ENCODE measurements at regions not wholly inside any gene's neighbourhood (a gene's known extent, or its start where the extent isn't known, plus 50 kb on each side); places are given as distances from the start of the nearest gene placed in this dataset.

- CTCF ChIA-PET: interaction anchor here (1.2 kb wide), 1 partner anchor 16 kb away, joined by 6 read pairs; no protein-coding TSS in a partner anchor
- no peak for TF ChIP-seq CTCF (conservative IDR thresholded peaks at IDR 0.05; ENCODE audit: low read depth)
Observed at GRCh38 chr13:97520061-97520460, 86.1 kb downstream of the RAP2A start.

GRCh38 chr13:97520866-97521265 lies 86.9 kb downstream of the RAP2A start:
- H3K27ac ChIP-seq: no peak overlapping the region
- DNase-seq (ENCODE audit: low spot score): no peak
- ChIA-PET CTCF (interaction anchor here (0.6 to 1.2 kb wide), 2 partner anchors 17 to 59 kb away, joined by 3 to 6 read pairs; no protein-coding TSS in a partner anchor), POLR2A (ENCODE audit: low non-redundant PET) (no interaction called here)
- no peak for TF ChIP-seq CTCF (conservative IDR thresholded peaks at IDR 0.05; ENCODE audit: low read depth)

More at GRCh38 chr13:97520061-97520460, 86.1 kb downstream of the RAP2A start:
- POLR2A ChIA-PET (ENCODE audit: low non-redundant PET): no interaction called here
- no peak overlapping the region for H3K27ac ChIP-seq
- no peak for DNase-seq (ENCODE audit: low spot score)

GRCh38 chr13:97521726-97522125 lies 87.8 kb downstream of the RAP2A start:
- no peak for DNase-seq (ENCODE audit: low spot score)
- CTCF ChIA-PET: no interaction called here

GRCh38 chr13:97522243-97522642 lies 88.3 kb downstream of the RAP2A start:
- DNase-seq (ENCODE audit: low spot score): no peak
- POLR2A ChIA-PET (ENCODE audit: low non-redundant PET): no interaction called here
- CTCF ChIA-PET: no interaction called here
- no peak for TF ChIP-seq CTCF (conservative IDR thresholded peaks at IDR 0.05; ENCODE audit: low read depth)
- no peak overlapping the region for H3K27ac ChIP-seq

More at GRCh38 chr13:97521726-97522125, 87.8 kb downstream of the RAP2A start:
- no peak for TF ChIP-seq CTCF (conservative IDR thresholded peaks at IDR 0.05; ENCODE audit: low read depth)
- POLR2A ChIA-PET (ENCODE audit: low non-redundant PET): no interaction called here
- no peak overlapping the region for H3K27ac ChIP-seq

- no peak for DNase-seq (ENCODE audit: low spot score)
Observed at GRCh38 chr13:97526556-97526955, 92.6 kb downstream of the RAP2A start.

GRCh38 chr13:97528518-97528917 lies 94.5 kb downstream of the RAP2A start:
- ChIA-PET CTCF (no interaction called here), POLR2A (ENCODE audit: low non-redundant PET) (no interaction called here)
- no peak for DNase-seq (ENCODE audit: low spot score)
- TF ChIP-seq CTCF (conservative IDR thresholded peaks at IDR 0.05; ENCODE audit: low read depth): no peak
- no peak overlapping the region for H3K27ac ChIP-seq

More at GRCh38 chr13:97526556-97526955, 92.6 kb downstream of the RAP2A start:
- no peak overlapping the region for H3K27ac ChIP-seq
- CTCF ChIA-PET: interaction anchor here (0.6 kb wide), 1 partner anchor 235 kb away, joined by 3 read pairs; no protein-coding TSS in a partner anchor
- TF ChIP-seq CTCF (conservative IDR thresholded peaks at IDR 0.05; ENCODE audit: low read depth): no peak
- POLR2A ChIA-PET (ENCODE audit: low non-redundant PET): no interaction called here

Data from RWPE1 (cell line).